Osteocyte (in vitro differentiated cells): ENCODE measurements at regions not wholly inside any gene's neighbourhood (a gene's known extent, or its start where the extent isn't known, plus 50 kb on each side); places are given as distances from the start of the nearest gene placed in this dataset.

Experiments used
- DNase-seq: peaks from one replicate; pipeline ENCODE4 v3.0.0; 2021; ENCODE audit warnings: mixed read lengths; ENCODE audit not compliant: unreplicated experiment; ENCODE audit errors: extremely low spot score
- H3K27ac Mint-ChIP-seq: one replicate; pipeline ENCODE4 v1.8.0; 2021; ENCODE audit warnings: mild to moderate bottlenecking, mixed read lengths; ENCODE audit not compliant: unreplicated experiment
- H3K27me3 Mint-ChIP-seq: one replicate; pipeline ENCODE4 v1.8.0; 2021; ENCODE audit warnings: mixed read lengths; ENCODE audit not compliant: unreplicated experiment
- H3K36me3 Mint-ChIP-seq: one replicate; pipeline ENCODE4 v1.8.0; 2021; ENCODE audit warnings: mixed read lengths; ENCODE audit not compliant: unreplicated experiment
- H3K4me1 Mint-ChIP-seq: one replicate; pipeline ENCODE4 v1.8.0; 2021; ENCODE audit warnings: mixed read lengths; ENCODE audit not compliant: unreplicated experiment
- H3K4me3 Mint-ChIP-seq: one replicate; pipeline ENCODE4 v1.8.0; 2021; ENCODE audit warnings: mild to moderate bottlenecking, moderate library complexity, mixed read lengths; ENCODE audit not compliant: unreplicated experiment
- H3K9me3 Mint-ChIP-seq: one replicate; pipeline ENCODE4 v1.8.0; 2021; ENCODE audit warnings: mixed read lengths; ENCODE audit not compliant: unreplicated experiment
- TF ChIP-seq, protein P1 (sequence below): fragments of 200-600 bp; sonication (generic); IDR thresholded peaks from 2 replicates; pipeline ENCODE4 v1.5.0; 2021; ENCODE audit warnings: antibody characterized with exemption, mild to moderate bottlenecking, moderate library complexity

DNA sequence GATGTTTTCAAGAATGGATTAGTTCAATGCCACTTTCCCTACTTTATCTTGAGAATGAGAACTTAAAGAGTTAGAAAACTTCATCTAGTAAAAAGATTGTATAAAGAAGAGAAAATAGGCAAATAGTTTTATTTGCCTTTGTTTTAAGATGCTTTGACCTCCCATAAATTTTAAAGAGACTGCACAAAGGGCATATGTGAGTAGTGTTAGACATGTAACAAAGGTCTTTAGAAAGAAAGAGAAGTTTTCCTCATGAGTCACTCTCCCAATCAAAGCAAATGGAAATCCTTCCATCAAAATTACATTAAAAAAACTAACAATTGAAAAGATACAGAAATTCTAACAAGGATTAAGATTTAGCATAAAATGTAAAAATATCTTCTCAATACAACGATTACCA, 381.8 kb upstream of the KIF2A start:
- no peaks in the 10 kb centered on the region for H3K36me3 Mint-ChIP-seq
- H3K9me3 Mint-ChIP-seq: no peaks in the 10 kb centered on the region
- TF ChIP-seq, protein P1, sequence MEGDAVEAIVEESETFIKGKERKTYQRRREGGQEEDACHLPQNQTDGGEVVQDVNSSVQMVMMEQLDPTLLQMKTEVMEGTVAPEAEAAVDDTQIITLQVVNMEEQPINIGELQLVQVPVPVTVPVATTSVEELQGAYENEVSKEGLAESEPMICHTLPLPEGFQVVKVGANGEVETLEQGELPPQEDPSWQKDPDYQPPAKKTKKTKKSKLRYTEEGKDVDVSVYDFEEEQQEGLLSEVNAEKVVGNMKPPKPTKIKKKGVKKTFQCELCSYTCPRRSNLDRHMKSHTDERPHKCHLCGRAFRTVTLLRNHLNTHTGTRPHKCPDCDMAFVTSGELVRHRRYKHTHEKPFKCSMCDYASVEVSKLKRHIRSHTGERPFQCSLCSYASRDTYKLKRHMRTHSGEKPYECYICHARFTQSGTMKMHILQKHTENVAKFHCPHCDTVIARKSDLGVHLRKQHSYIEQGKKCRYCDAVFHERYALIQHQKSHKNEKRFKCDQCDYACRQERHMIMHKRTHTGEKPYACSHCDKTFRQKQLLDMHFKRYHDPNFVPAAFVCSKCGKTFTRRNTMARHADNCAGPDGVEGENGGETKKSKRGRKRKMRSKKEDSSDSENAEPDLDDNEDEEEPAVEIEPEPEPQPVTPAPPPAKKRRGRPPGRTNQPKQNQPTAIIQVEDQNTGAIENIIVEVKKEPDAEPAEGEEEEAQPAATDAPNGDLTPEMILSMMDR: no peak
- peaks cover 7% of the 10 kb centered on the region for H3K4me1 Mint-ChIP-seq
- H3K4me3 Mint-ChIP-seq: no peak overlapping the region
- peaks cover 31% of the 10 kb centered on the region for H3K27me3 Mint-ChIP-seq
- no peak for DNase-seq
- no peak overlapping the region for H3K27ac Mint-ChIP-seq

DNA sequence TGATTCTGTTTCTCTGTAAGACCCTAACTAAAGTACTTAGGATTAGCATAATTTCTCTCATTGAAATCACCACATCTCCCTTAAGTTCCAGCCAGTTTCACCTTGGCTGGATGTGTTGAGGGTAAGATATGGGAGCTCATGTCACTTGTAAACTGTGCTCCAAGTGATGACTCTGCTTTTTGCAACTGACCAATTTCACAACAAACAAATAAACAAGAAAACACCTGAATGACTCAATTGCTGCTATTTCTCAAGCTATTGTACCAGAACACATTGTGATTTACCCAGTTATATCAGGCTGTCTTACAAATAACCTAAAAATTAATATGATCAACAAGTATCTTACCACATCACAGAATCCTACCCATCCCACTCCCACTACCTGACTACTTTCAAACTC, 379.1 kb upstream of the KIF2A start:
- no peak overlapping the region for H3K4me3 Mint-ChIP-seq
- H3K36me3 Mint-ChIP-seq: no peaks in the 10 kb centered on the region
- peaks cover 18% of the 10 kb centered on the region for H3K27me3 Mint-ChIP-seq
- TF ChIP-seq, protein P1: no peak
- peaks cover 5% of the 10 kb centered on the region for H3K9me3 Mint-ChIP-seq
- H3K27ac Mint-ChIP-seq: no peak overlapping the region
- DNase-seq: no peak
- H3K4me1 Mint-ChIP-seq: no peaks in the 10 kb centered on the region

DNA sequence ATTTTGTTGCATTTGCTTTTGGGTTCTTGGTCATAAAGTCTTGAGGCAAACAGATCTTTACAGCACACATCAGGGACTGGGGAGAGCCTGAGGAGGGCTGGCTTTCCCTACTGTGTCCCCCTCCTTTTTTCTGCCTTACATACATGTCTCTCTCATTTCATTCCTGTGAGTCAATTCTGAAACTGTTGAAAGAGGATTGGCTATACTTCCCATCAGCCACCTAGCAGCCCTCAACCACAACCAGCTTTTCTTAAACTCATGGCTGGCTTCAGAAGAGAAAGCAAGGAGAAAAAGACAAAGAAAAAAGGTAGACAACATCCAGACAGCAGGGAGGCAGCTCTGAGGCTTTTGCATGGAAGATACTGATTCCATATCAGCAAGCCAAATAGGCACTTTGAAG, 374.8 kb upstream of the KIF2A start:
- H3K36me3 Mint-ChIP-seq: no peaks in the 10 kb centered on the region
- peaks cover 5% of the 10 kb centered on the region for H3K9me3 Mint-ChIP-seq
- H3K4me3 Mint-ChIP-seq: no peak overlapping the region

DNA sequence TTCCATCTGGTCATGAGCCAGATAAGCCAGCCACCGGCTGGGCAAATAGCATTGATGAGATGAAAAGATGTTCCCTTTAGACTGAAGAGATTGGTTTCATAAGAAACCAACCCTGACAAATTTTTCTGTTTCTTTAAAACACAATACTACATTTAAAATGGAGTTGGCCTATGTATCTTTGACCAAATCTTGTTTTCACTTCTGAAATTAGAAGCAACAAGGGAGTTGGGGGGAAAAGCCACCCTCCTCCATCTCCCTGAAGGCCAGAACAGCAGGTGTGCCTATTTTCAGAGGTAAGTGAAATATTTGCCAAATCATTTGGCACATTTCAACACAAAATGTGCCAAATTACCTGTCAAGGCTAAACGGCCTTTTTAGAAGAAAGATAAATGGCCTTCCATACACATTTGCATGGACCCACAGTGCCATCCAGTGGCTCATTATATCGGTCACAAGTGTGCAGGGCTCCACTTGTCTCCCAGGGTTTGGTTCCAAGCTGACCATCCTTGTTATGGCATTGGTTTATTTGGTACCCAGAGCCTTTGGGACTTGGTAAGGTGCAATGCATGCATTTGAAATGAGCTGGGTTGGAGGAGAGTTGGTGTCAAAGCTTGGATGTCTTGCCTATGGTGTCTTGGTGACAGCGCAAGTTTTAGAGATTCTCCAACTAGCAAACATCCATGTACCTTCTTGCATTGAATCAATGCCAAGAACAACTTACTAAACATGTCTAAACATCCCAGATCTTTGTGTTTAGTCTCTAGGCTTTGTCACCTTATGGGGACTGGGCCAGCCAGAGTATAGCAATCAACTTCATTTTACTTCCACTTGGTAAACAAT, 372.0 kb upstream of the KIF2A start:
- peaks cover 5% of the 10 kb centered on the region for H3K9me3 Mint-ChIP-seq
- H3K27ac Mint-ChIP-seq: no peak overlapping the region
- H3K4me3 Mint-ChIP-seq: no peak overlapping the region
- H3K4me1 Mint-ChIP-seq: no peaks in the 10 kb centered on the region
- no peaks in the 10 kb centered on the region for H3K27me3 Mint-ChIP-seq
- H3K36me3 Mint-ChIP-seq: no peaks in the 10 kb centered on the region
- DNase-seq: no peak
- TF ChIP-seq, protein P1: peak; percentile 81

More for the DNA sequence above, 374.8 kb upstream of the KIF2A start:
- DNase-seq: no peak
- Mint-ChIP-seq H3K27me3 (no peaks in the 10 kb centered on the region), H3K27ac (no peak overlapping the region), H3K4me1 (no peaks in the 10 kb centered on the region)
- TF ChIP-seq, protein P1: no peak

DNA sequence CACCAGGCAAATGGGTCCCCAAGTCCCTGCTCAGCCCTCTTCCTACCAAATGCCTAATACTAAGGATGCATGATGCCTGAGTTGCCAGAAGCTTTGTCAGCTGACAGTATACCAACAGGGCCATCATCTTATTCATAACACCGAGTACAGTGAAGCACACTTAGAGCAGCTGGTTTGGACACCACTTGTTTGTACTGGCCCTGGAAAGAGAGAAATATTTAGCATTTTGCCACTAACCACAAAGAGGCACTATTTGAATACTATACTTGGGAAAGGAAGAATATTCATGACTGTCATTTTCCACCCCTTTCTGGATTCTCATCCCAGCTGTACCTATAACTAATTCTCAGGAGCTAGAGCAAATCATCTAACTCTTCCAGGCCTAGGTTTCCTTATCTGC, 364.4 kb upstream of the KIF2A start:
- DNase-seq: no peak
- Mint-ChIP-seq H3K27ac (no peak overlapping the region), H3K4me1 (no peaks in the 10 kb centered on the region), H3K9me3 (no peaks in the 10 kb centered on the region), H3K27me3 (no peaks in the 10 kb centered on the region), H3K4me3 (no peak overlapping the region), H3K36me3 (no peaks in the 10 kb centered on the region)
- TF ChIP-seq, protein P1: peak; percentile 24
